ENCODE measurements at regions not wholly inside any gene's neighbourhood (a gene's known extent, or its start where the extent isn't known, plus 50 kb on each side); places are given as distances from the start of the nearest gene placed in this dataset.

- Histone ChIP-seq H3K9me3 (ENCODE audit: control insufficient read depth, insufficient read depth, low read length) (no peaks in the 10 kb centered on the region), H3K27me3 (ENCODE audit: control insufficient read depth, insufficient read depth, low read length) (no peaks in the 10 kb centered on the region), H3K36me3 (ENCODE audit: control insufficient read depth, insufficient read depth, low read length) (no peaks in the 10 kb centered on the region), H3K27ac (ENCODE audit: low read depth, low read length) (no peak overlapping the region), H3K4me3 (ENCODE audit: low read depth, low read length) (no peak overlapping the region), H3K4me1 (ENCODE audit: control insufficient read depth, insufficient read depth, low read length) (no peaks in the 10 kb centered on the region)
- DNase-seq (ENCODE audit: low read depth in 4 of 6, low spot score in 6 of 6): no peak
- WGBS (ENCODE audit: insufficient coverage): 100% methylated on average over 2 of the region's 2 CpGs
Observed at GRCh38 chr3:23075496-23075895, 127.6 kb upstream of the UBE2E2 start.

GRCh38 chr3:23076437-23076836, 126.7 kb upstream of the UBE2E2 start:
- Histone ChIP-seq H3K27me3 (ENCODE audit: control insufficient read depth, insufficient read depth, low read length) (no peaks in the 10 kb centered on the region), H3K36me3 (ENCODE audit: control insufficient read depth, insufficient read depth, low read length) (no peaks in the 10 kb centered on the region), H3K9me3 (ENCODE audit: control insufficient read depth, insufficient read depth, low read length) (no peaks in the 10 kb centered on the region), H3K27ac (ENCODE audit: low read depth, low read length) (no peak overlapping the region), H3K4me3 (ENCODE audit: low read depth, low read length) (no peak overlapping the region), H3K4me1 (ENCODE audit: control insufficient read depth, insufficient read depth, low read length) (no peaks in the 10 kb centered on the region)
- WGBS (ENCODE audit: insufficient coverage): no CpG with 5 or more reads among the region's 2 CpGs
- DNase-seq (ENCODE audit: low read depth in 4 of 6, low spot score in 6 of 6): peak in 1 of 6 donors; percentile 20

GRCh38 chr3:23077126-23077525, 126.0 kb upstream of the UBE2E2 start:
- no peak for DNase-seq (ENCODE audit: low read depth in 4 of 6, low spot score in 6 of 6)
- Histone ChIP-seq H3K4me3 (ENCODE audit: low read depth, low read length) (no peak overlapping the region), H3K36me3 (ENCODE audit: control insufficient read depth, insufficient read depth, low read length) (no peaks in the 10 kb centered on the region), H3K27ac (ENCODE audit: low read depth, low read length) (no peak overlapping the region), H3K4me1 (ENCODE audit: control insufficient read depth, insufficient read depth, low read length) (no peaks in the 10 kb centered on the region), H3K27me3 (ENCODE audit: control insufficient read depth, insufficient read depth, low read length) (no peaks in the 10 kb centered on the region), H3K9me3 (ENCODE audit: control insufficient read depth, insufficient read depth, low read length) (no peaks in the 10 kb centered on the region)
- WGBS (ENCODE audit: insufficient coverage): 85% methylated on average over 4 of the region's 4 CpGs

GRCh38 chr3:23078735-23079134, 124.4 kb upstream of the UBE2E2 start:
- H3K36me3 ChIP-seq (ENCODE audit: control insufficient read depth, insufficient read depth, low read length): no peaks in the 10 kb centered on the region
- no peaks in the 10 kb centered on the region for H3K9me3 ChIP-seq (ENCODE audit: control insufficient read depth, insufficient read depth, low read length)
- H3K27me3 ChIP-seq (ENCODE audit: control insufficient read depth, insufficient read depth, low read length): no peaks in the 10 kb centered on the region
- no peak overlapping the region for H3K27ac ChIP-seq (ENCODE audit: low read depth, low read length)
- DNase-seq (ENCODE audit: low read depth in 4 of 6, low spot score in 6 of 6): no peak
- 100% methylated on average over 1 of the region's 6 CpGs for WGBS (ENCODE audit: insufficient coverage)
- no peaks in the 10 kb centered on the region for H3K4me1 ChIP-seq (ENCODE audit: control insufficient read depth, insufficient read depth, low read length)
- no peak overlapping the region for H3K4me3 ChIP-seq (ENCODE audit: low read depth, low read length)

DNA sequence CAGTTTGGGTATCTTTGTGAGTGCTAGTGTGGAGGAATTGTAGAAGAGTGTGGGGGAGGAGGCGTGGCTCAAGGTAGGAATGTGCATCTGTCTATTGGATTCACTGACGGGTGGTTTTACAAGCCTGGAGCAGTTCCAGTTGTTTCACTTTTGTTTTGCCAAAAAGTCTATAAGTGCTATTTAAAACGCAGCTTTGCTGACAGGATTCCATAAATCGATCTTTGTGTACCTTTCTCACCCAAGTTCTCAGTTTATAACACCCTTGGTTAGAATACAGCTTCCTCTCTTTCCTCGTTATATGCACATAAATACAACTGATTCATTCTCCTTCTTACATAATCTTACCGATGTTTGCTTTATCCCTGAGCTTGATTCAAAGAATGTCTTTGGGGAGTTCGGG, 123.2 kb upstream of the UBE2E2 start:
- H3K27ac ChIP-seq (ENCODE audit: low read depth, low read length): no peak overlapping the region
- H3K36me3 ChIP-seq (ENCODE audit: control insufficient read depth, insufficient read depth, low read length): no peaks in the 10 kb centered on the region
- no peaks in the 10 kb centered on the region for H3K27me3 ChIP-seq (ENCODE audit: control insufficient read depth, insufficient read depth, low read length)
- no peak overlapping the region for H3K4me3 ChIP-seq (ENCODE audit: low read depth, low read length)
- WGBS (ENCODE audit: insufficient coverage): 56% methylated on average over 5 of the region's 7 CpGs
- no peak for DNase-seq (ENCODE audit: low read depth in 4 of 6, low spot score in 6 of 6)
- no peaks in the 10 kb centered on the region for H3K9me3 ChIP-seq (ENCODE audit: control insufficient read depth, insufficient read depth, low read length)
- no peaks in the 10 kb centered on the region for H3K4me1 ChIP-seq (ENCODE audit: control insufficient read depth, insufficient read depth, low read length)

GRCh38 chr3:23083701-23084100, 119.4 kb upstream of the UBE2E2 start:
- 82% methylated on average over 3 of the region's 4 CpGs for WGBS (ENCODE audit: insufficient coverage)
- no peak overlapping the region for H3K27ac ChIP-seq (ENCODE audit: low read depth, low read length)
- no peak for DNase-seq (ENCODE audit: low read depth in 4 of 6, low spot score in 6 of 6)
- H3K27me3 ChIP-seq (ENCODE audit: control insufficient read depth, insufficient read depth, low read length): no peaks in the 10 kb centered on the region
- no peaks in the 10 kb centered on the region for H3K9me3 ChIP-seq (ENCODE audit: control insufficient read depth, insufficient read depth, low read length)
- H3K36me3 ChIP-seq (ENCODE audit: control insufficient read depth, insufficient read depth, low read length): no peaks in the 10 kb centered on the region
- H3K4me1 ChIP-seq (ENCODE audit: control insufficient read depth, insufficient read depth, low read length): no peaks in the 10 kb centered on the region
- H3K4me3 ChIP-seq (ENCODE audit: low read depth, low read length): no peak overlapping the region

GRCh38 chr3:23084367-23084766, 118.8 kb upstream of the UBE2E2 start:
- no peak for DNase-seq (ENCODE audit: low read depth in 4 of 6, low spot score in 6 of 6)
- Histone ChIP-seq H3K27ac (ENCODE audit: low read depth, low read length) (no peak overlapping the region), H3K9me3 (ENCODE audit: control insufficient read depth, insufficient read depth, low read length) (no peaks in the 10 kb centered on the region), H3K27me3 (ENCODE audit: control insufficient read depth, insufficient read depth, low read length) (no peaks in the 10 kb centered on the region), H3K36me3 (ENCODE audit: control insufficient read depth, insufficient read depth, low read length) (no peaks in the 10 kb centered on the region), H3K4me1 (ENCODE audit: control insufficient read depth, insufficient read depth, low read length) (no peaks in the 10 kb centered on the region), H3K4me3 (ENCODE audit: low read depth, low read length) (no peak overlapping the region)

DNA sequence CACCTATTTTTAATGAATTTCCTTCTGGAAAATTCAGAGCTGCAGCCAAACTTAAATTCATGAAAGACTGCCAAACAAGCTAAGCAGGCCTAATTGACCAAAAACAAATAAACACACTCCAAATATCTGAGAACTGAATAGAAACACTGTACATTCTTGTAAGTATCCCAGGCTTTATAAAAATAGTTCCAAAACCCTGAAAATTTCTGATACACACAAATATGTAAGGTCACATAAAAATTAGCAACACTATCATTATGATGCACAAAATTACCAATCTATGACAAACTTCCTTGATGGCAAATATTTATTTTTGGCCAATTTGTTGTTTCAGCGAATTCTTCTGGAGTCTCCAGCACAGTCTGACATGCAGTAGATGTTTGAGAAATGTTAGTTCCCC, 117.9 kb upstream of the UBE2E2 start:
- no peak overlapping the region for H3K4me3 ChIP-seq (ENCODE audit: low read depth, low read length)
- H3K9me3 ChIP-seq (ENCODE audit: control insufficient read depth, insufficient read depth, low read length): no peaks in the 10 kb centered on the region
- no CpG with 5 or more reads among the region's 1 CpG for WGBS (ENCODE audit: insufficient coverage)
- DNase-seq (ENCODE audit: low read depth in 4 of 6, low spot score in 6 of 6): peak in 1 of 6 donors; percentile 25
- no peaks in the 10 kb centered on the region for H3K36me3 ChIP-seq (ENCODE audit: control insufficient read depth, insufficient read depth, low read length)
- H3K27ac ChIP-seq (ENCODE audit: low read depth, low read length): no peak overlapping the region
- H3K4me1 ChIP-seq (ENCODE audit: control insufficient read depth, insufficient read depth, low read length): no peaks in the 10 kb centered on the region
- H3K27me3 ChIP-seq (ENCODE audit: control insufficient read depth, insufficient read depth, low read length): no peaks in the 10 kb centered on the region

- no peak overlapping the region for H3K4me3 ChIP-seq (ENCODE audit: low read depth, low read length)
- no peaks in the 10 kb centered on the region for H3K27me3 ChIP-seq (ENCODE audit: control insufficient read depth, insufficient read depth, low read length)
- H3K36me3 ChIP-seq (ENCODE audit: control insufficient read depth, insufficient read depth, low read length): no peaks in the 10 kb centered on the region
- WGBS (ENCODE audit: insufficient coverage): 56% methylated on average over 2 of the region's 4 CpGs
- H3K27ac ChIP-seq (ENCODE audit: low read depth, low read length): no peak overlapping the region
- no peaks in the 10 kb centered on the region for H3K9me3 ChIP-seq (ENCODE audit: control insufficient read depth, insufficient read depth, low read length)
- H3K4me1 ChIP-seq (ENCODE audit: control insufficient read depth, insufficient read depth, low read length): no peaks in the 10 kb centered on the region
- DNase-seq (ENCODE audit: low read depth in 4 of 6, low spot score in 6 of 6): peak in 2 of 6 donors; percentile 27
Observed at GRCh38 chr3:23086331-23086730, 116.8 kb upstream of the UBE2E2 start.

DNA sequence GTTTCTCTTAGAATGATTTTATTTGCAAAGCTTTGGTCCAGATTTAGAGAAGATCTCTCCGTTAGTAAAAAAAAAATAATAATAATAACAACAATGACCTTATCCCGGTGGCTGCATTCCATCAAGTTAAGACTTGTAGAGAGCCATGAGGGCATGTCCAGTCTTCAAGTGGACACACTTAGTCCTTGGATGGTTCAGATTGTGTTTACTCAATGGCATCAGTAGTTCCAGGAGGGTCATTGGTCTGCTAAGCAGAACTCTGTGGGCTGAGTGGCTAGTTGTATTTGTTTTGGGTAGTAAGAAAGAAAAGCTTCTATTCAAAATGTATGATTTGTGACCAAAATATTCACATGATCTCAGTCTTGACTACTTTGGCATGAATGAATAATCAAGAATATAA, 116.3 kb upstream of the UBE2E2 start:
- DNase-seq (ENCODE audit: low read depth in 4 of 6, low spot score in 6 of 6): no peak
- Histone ChIP-seq H3K36me3 (ENCODE audit: control insufficient read depth, insufficient read depth, low read length) (no peaks in the 10 kb centered on the region), H3K27me3 (ENCODE audit: control insufficient read depth, insufficient read depth, low read length) (no peaks in the 10 kb centered on the region), H3K4me1 (ENCODE audit: control insufficient read depth, insufficient read depth, low read length) (no peaks in the 10 kb centered on the region), H3K27ac (ENCODE audit: low read depth, low read length) (no peak overlapping the region), H3K9me3 (ENCODE audit: control insufficient read depth, insufficient read depth, low read length) (no peaks in the 10 kb centered on the region), H3K4me3 (ENCODE audit: low read depth, low read length) (no peak overlapping the region)
- WGBS (ENCODE audit: insufficient coverage): 80% methylated on average over 1 of the region's 2 CpGs
